ENCODE measurements at regions not wholly inside any gene's neighbourhood (a gene's known extent, or its start where the extent isn't known, plus 50 kb on each side); places are given as distances from the start of the nearest gene placed in this dataset.

GRCh38 chr12:100681074-100681473, 107.6 kb downstream of the GAS2L3 start:
- TF ChIP-seq, protein P1, sequence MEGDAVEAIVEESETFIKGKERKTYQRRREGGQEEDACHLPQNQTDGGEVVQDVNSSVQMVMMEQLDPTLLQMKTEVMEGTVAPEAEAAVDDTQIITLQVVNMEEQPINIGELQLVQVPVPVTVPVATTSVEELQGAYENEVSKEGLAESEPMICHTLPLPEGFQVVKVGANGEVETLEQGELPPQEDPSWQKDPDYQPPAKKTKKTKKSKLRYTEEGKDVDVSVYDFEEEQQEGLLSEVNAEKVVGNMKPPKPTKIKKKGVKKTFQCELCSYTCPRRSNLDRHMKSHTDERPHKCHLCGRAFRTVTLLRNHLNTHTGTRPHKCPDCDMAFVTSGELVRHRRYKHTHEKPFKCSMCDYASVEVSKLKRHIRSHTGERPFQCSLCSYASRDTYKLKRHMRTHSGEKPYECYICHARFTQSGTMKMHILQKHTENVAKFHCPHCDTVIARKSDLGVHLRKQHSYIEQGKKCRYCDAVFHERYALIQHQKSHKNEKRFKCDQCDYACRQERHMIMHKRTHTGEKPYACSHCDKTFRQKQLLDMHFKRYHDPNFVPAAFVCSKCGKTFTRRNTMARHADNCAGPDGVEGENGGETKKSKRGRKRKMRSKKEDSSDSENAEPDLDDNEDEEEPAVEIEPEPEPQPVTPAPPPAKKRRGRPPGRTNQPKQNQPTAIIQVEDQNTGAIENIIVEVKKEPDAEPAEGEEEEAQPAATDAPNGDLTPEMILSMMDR (IDR thresholded peaks at IDR 0.05) = no peak
- TF ChIP-seq POLR2AphosphoS5 (IDR thresholded peaks at IDR 0.05) = no peak

Data from esophagus muscularis mucosa (tissue), 3 donors.